GM23248 (cell line): ENCODE measurements at regions not wholly inside any gene's neighbourhood (a gene's known extent, or its start where the extent isn't known, plus 50 kb on each side); places are given as distances from the start of the nearest gene placed in this dataset.
"Not testable (repeated sequence)": the region's sequence is repeated elsewhere in the genome, so short reads cannot be mapped to it uniquely, and the experiment has no call there.

Experiments used
- DNase-seq: peaks from one replicate; pipeline ENCODE4 v3.0.0-alpha.2; 2015
- H2AFZ ChIP-seq: fragments of 200-600 bp; sonication (generic); 2 replicates; pipeline ENCODE4 v1.6.1; 2016; ENCODE audit warnings: antibody characterized with exemption
- H3F3A ChIP-seq: fragments of 200-600 bp; sonication (generic); 2 replicates; pipeline ENCODE4 v1.6.1; 2016; ENCODE audit warnings: mild to moderate bottlenecking, antibody characterized with exemption, mixed run types; ENCODE audit not compliant: insufficient read depth
- H3K27ac ChIP-seq: fragments of 200-600 bp; sonication (generic); 2 replicates; pipeline ENCODE4 v1.5.1; 2016; ENCODE audit warnings: mild to moderate bottlenecking
- H3K27me3 ChIP-seq: fragments of 200-600 bp; sonication (generic); replicated peaks from 2 replicates; pipeline ENCODE4 v1.6.1; 2016; ENCODE audit warnings: mild to moderate bottlenecking; ENCODE audit not compliant: insufficient read depth
- H3K36me3 ChIP-seq: fragments of 200-600 bp; sonication (generic); 2 replicates; pipeline ENCODE4 v1.6.1; 2016; ENCODE audit warnings: low read depth, mild to moderate bottlenecking
- H3K4me1 ChIP-seq: fragments of 200-600 bp; sonication (generic); 2 replicates; pipeline ENCODE4 v1.6.1; 2016; ENCODE audit warnings: mild to moderate bottlenecking; ENCODE audit not compliant: insufficient read depth
- H3K4me2 ChIP-seq: fragments of 200-600 bp; sonication (generic); one replicate; pipeline ENCODE4 v1.6.1; 2016; ENCODE audit warnings: mild to moderate bottlenecking; ENCODE audit not compliant: unreplicated experiment
- H3K4me3 ChIP-seq: fragments of 200-600 bp; sonication (generic); 2 replicates; pipeline ENCODE4 v1.5.1; 2016; ENCODE audit warnings: mild to moderate bottlenecking
- H3K79me2 ChIP-seq: fragments of 200-600 bp; sonication (generic); 2 replicates; pipeline ENCODE4 v1.6.1; 2016; ENCODE audit warnings: mild to moderate bottlenecking; ENCODE audit not compliant: insufficient read depth
- H3K9ac ChIP-seq: fragments of 200-600 bp; sonication (generic); 2 replicates; pipeline ENCODE4 v1.6.1; 2016; ENCODE audit warnings: mild to moderate bottlenecking
- H3K9me2 ChIP-seq: fragments of 200-600 bp; sonication (generic); 2 replicates; pipeline ENCODE4 v1.6.1; 2016; ENCODE audit warnings: mixed run types, mild to moderate bottlenecking, moderate library complexity; ENCODE audit not compliant: insufficient read depth
- H3K9me3 ChIP-seq: fragments of 200-600 bp; sonication (generic); one replicate; pipeline ENCODE4 v1.6.1; 2017; ENCODE audit warnings: low read depth
- H4K20me1 ChIP-seq: fragments of 200-600 bp; sonication (generic); 2 replicates; pipeline ENCODE4 v1.6.0; 2016; ENCODE audit not compliant: insufficient read depth
- EZH2 ChIP-seq: fragments of 200-600 bp; sonication (generic); IDR thresholded peaks from 2 replicates; pipeline ENCODE4 v1.6.1; 2018; ENCODE audit warnings: antibody characterized with exemption, mild to moderate bottlenecking; ENCODE audit not compliant: insufficient read depth, poor library complexity, severe bottlenecking
- EZH2phosphoT487 ChIP-seq: fragments of 200-600 bp; sonication (generic); IDR thresholded peaks from 2 replicates; pipeline ENCODE4 v1.6.1; 2018; ENCODE audit warnings: antibody characterized with exemption, moderate library complexity, mild to moderate bottlenecking, low read depth; ENCODE audit not compliant: insufficient read depth
- WGBS, 2 experiments: methylation state at CpG; one replicate each; pipeline ENCODE4 v1.1.6; 2015 to 2017; ENCODE audit warnings: low lambda C conversion rate in 2 of 2, low coverage in 1 of 2; ENCODE audit errors: missing lambda C conversion rate in 2 of 2; 5-methylcytosine and 5-hydroxymethylcytosine counted together
- in situ Hi-C: fragments of 300-500 bp; cut with MboI; formaldehyde crosslinking; loops from 2 replicates; pipeline ENCODE4 v1.15.0; 2020

DNA sequence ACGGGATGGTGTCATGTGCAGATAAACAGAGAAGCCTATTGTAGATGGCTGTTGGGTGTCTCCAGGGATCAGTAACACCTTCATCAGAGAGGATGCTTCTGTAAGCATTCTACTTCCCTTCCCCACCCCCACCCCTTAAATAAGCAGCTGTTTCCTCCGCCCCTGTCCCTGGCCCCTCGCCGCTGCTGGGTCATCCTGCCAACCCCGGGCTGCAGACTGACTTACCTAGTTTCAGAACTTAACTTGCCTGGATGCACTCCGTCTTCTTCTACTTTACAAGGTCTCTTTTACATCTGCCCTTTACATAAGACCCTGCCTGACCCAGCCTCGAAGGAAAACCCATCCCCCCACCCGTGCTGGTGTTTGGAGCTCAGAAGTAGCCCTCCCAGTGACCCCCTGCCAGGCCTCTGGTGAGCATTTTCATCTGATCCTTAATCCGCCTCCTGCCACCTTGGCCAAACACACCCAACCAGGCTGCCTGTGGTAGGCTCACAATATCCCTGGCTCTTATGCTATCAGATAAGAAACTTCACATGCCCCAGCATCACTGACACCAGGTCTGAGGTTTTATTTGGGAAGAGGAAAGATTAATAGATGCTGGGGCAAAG lies 103.0 kb upstream of the HES1 start:
- no peaks in the 10 kb centered on the region for H3K9me3 ChIP-seq
- H3K36me3 ChIP-seq: no peaks in the 10 kb centered on the region
- H3K79me2 ChIP-seq: no peaks in the 10 kb centered on the region
- H3K27me3 ChIP-seq: peaks cover 7% of the 10 kb centered on the region
- H3F3A ChIP-seq: no peaks in the 10 kb centered on the region
- 51 to 59% methylated on average over 9 of the region's 9 CpGs for WGBS, 2 experiments
- H3K9me2 ChIP-seq: no peaks in the 10 kb centered on the region
- H4K20me1 ChIP-seq: no peaks in the 10 kb centered on the region
- no peak for DNase-seq
- no peak overlapping the region for H3K9ac ChIP-seq
- in situ Hi-C loops: no loop called here
- no peak overlapping the region for H3K27ac ChIP-seq
- H3K4me1 ChIP-seq: no peaks in the 10 kb centered on the region
- H3K4me2 ChIP-seq: no peak overlapping the region
- TF ChIP-seq EZH2 (no peak), EZH2phosphoT487 (no peak)
- no peak overlapping the region for H3K4me3 ChIP-seq
- H2AFZ ChIP-seq: no peak overlapping the region

DNA sequence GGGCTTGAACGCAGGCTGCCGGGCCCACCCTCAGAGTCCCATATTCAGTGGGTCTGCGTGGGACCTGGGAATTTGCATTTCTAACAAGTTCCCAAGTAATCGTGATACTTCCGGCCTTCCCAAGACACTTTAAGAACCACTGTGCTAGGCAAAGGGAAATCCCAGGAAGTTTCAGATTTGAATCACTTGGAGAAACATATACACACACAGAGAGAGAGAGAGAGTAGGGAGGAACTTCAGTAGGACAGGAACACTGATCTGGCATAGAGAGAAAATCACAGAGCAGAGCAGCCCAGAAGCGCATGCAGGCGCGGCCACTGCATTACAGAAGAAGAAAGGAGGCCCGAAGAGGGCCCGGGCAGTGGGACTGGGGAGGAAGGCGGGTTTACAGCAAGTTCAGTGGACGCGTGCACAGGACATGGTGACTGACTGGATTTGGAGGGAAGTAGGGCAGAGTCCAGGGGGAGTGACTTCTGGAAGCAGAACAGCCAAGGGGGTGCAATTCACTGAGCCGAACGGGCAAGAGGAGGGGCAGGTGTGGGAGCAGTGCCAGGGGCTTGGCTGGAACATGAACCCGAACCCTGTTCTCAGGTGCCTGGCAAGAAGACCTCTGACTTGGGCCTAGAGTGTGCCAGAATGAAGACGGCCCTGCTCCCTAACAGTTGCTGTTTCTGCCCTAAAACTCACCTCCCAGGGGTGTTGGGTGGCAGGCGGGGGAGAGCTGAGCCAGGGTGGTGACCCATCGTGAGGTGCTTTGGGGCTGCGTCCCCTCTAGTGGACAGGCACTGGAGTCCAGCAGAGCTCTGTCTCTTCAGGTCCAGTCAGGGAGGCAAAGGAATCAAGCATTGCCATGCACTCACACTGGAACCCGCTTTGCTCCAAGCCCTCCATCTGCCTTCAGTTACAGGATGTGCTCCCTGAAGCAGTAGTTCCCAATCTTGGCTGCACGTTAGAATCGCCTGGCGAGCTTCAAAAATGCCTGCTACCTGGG lies 101.3 kb upstream of the HES1 start:
- 87 to 89% methylated on average over 24 of the region's 24 CpGs for WGBS, 2 experiments
- Histone ChIP-seq H3K36me3 (no peaks in the 10 kb centered on the region), H3K79me2 (no peaks in the 10 kb centered on the region), H3K4me2 (no peak overlapping the region), H3K9me2 (no peaks in the 10 kb centered on the region), H2AFZ (no peak overlapping the region), H3K27me3 (peaks cover 2% of the 10 kb centered on the region), H3K9me3 (no peaks in the 10 kb centered on the region), H3K9ac (no peak overlapping the region), H3K27ac (no peak overlapping the region), H3K4me3 (no peak overlapping the region), H3F3A (no peaks in the 10 kb centered on the region), H4K20me1 (no peaks in the 10 kb centered on the region), H3K4me1 (no peaks in the 10 kb centered on the region)
- no peak for DNase-seq
- in situ Hi-C loops: no loop called here
- TF ChIP-seq EZH2phosphoT487: no peak
- TF ChIP-seq EZH2: no peak

DNA sequence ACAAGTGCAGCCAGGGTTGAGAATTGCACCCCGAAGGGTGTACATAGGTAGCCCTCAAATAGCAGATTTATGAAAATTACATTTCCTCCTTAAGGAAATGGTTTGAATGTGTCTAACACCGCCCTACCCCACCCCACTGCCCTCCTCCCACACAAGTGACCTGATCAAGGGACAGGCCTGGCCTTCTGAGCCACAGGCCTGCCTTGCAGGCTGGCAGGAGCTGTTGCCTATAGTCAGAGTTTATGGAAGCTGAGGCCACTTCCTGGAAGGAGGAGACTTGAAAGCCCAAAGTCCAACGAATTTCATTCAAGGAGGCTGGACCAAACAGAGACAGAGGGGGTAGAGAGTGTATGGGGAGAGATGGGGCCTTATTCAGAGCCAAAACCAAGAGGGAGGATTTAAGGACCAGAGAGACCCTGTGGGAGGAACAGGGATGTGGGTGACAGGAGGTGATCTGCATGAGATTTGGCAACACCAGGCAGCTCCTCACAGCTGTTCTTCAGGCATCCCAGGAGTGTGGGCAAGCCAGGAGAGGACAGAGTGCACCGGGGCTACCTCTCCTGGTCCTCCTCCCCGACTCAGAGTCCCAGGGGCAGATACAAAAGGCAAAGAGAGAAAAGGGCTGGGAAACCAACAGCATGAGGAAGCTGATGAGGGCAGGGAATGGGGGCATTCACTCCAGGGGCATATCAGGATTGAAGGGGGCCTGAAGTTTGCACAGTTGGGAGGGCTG lies 100.4 kb upstream of the HES1 start:
- in situ Hi-C loops: no loop called here
- Histone ChIP-seq H3K36me3 (no peaks in the 10 kb centered on the region), H3F3A (no peaks in the 10 kb centered on the region), H3K4me1 (no peaks in the 10 kb centered on the region), H3K4me2 (no peak overlapping the region), H3K9me3 (no peaks in the 10 kb centered on the region), H3K27ac (no peak overlapping the region), H3K9me2 (no peaks in the 10 kb centered on the region), H3K27me3 (no peaks in the 10 kb centered on the region; the same call in none of the 2 replicates), H4K20me1 (no peaks in the 10 kb centered on the region), H3K79me2 (no peaks in the 10 kb centered on the region), H3K9ac (no peak overlapping the region), H3K4me3 (no peak overlapping the region), H2AFZ (no peak overlapping the region)
- 60 to 66% methylated on average over 5 of the region's 5 CpGs for WGBS, 2 experiments
- peak; percentile 13 for DNase-seq
- no peak for TF ChIP-seq EZH2phosphoT487
- no peak for TF ChIP-seq EZH2

DNA sequence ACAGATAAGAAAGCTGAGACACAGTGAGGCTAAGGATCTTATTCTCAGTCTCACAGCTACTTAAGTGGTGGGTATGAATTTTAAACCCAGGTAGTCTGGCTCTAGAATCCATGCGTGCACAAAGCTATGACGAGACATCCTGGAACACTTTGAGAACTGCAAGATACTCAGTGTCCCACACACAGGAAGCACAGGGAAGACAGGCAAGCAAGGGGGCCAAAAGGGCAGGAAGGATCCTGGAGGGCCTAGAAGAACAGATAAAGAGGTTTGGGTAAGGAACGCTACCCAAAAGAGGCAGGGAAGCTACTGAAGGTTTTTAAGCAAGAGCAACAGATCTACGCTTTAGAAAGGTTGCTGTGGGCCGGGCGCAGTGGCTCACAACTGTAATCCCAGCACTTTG lies 99.1 kb upstream of the HES1 start:
- in situ Hi-C loops: no loop called here
- Histone ChIP-seq H3K4me3 (no peak overlapping the region), H3K9me3 (no peaks in the 10 kb centered on the region), H3K36me3 (no peaks in the 10 kb centered on the region), H3K79me2 (no peaks in the 10 kb centered on the region), H2AFZ (no peak overlapping the region), H3K4me1 (no peaks in the 10 kb centered on the region), H3K27me3 (no peaks in the 10 kb centered on the region; the same call in none of the 2 replicates), H4K20me1 (no peaks in the 10 kb centered on the region), H3K9ac (no peak overlapping the region), H3F3A (no peaks in the 10 kb centered on the region), H3K4me2 (no peak overlapping the region), H3K9me2 (no peaks in the 10 kb centered on the region), H3K27ac (no peak overlapping the region)
- no peak for DNase-seq
- WGBS, 2 experiments: 94% methylated on average over 6 of the region's 6 CpGs
- TF ChIP-seq EZH2: no peak
- TF ChIP-seq EZH2phosphoT487: no peak

DNA sequence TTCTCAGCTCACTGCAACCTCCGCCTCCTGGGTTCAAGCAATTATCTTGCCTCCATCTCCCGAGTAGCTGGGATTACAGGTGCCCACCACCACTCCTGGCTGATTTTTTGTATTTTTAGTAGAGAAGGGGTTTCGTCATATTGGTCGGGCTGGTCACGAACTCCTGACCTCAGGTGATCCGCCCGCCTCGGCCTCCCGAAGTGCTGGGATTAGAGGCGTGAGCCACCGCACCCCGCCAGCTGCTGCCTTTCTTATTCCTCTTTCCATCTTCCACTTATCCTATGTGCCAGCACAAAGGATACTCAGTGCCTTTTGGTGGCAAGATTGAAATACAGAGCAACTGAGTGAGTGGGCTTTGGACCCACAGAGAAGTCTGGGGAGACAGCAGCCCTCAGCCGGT lies 97.6 kb upstream of the HES1 start:
- DNase-seq, in situ Hi-C loops, H3K27ac ChIP-seq, H3K9me2 ChIP-seq, H2AFZ ChIP-seq, H3F3A ChIP-seq, H3K27me3 ChIP-seq, H3K36me3 ChIP-seq, H3K4me3 ChIP-seq, H3K9me3 ChIP-seq, H4K20me1 ChIP-seq, H3K9ac ChIP-seq, H3K4me2 ChIP-seq, H3K79me2 ChIP-seq: not testable (repeated sequence)
- WGBS, 2 experiments: 89 to 91% methylated on average over 13 of the region's 13 CpGs
- peaks cover 11% of the 10 kb centered on the region for H3K4me1 ChIP-seq
